ENCODE measurements at regions not wholly inside any gene's neighbourhood (a gene's known extent, or its start where the extent isn't known, plus 50 kb on each side); places are given as distances from the start of the nearest gene placed in this dataset.

- Histone ChIP-seq H3K9ac (ENCODE audit: insufficient read length) (no peak overlapping the region), H3K9me3 (ENCODE audit: low read depth, low read length) (no peaks in the 10 kb centered on the region), H3K4me3 (no peak overlapping the region), H3K27ac (no peak overlapping the region), H3K36me3 (ENCODE audit: insufficient read depth, low read length) (no peaks in the 10 kb centered on the region)
- DNase-seq (ENCODE audit: low read depth, low spot score), result no peak
- TF ChIP-seq FOXP2 (optimal IDR thresholded peaks at IDR 0.05; ENCODE audit: control extremely low read depth, extremely low read length, insufficient read depth), result no peak
- no peak for TF ChIP-seq EZH2 (IDR thresholded peaks at IDR 0.05)
- TF ChIP-seq POLR2AphosphoS5 (IDR thresholded peaks at IDR 0.05; ENCODE audit: borderline replicate concordance, low read depth, low read length), result no peak
These were observed 102.3 kb upstream of the CPEB4 start for GRCh38 chr5:173785866-173786265.

- no peak overlapping the region for H3K9ac ChIP-seq (ENCODE audit: insufficient read length)
- H3K9me3 ChIP-seq (ENCODE audit: low read depth, low read length), result no peaks in the 10 kb centered on the region
- H3K36me3 ChIP-seq (ENCODE audit: insufficient read depth, low read length), result no peaks in the 10 kb centered on the region
- no peak overlapping the region for H3K27ac ChIP-seq
- H3K4me3 ChIP-seq, result no peak overlapping the region
- TF ChIP-seq FOXP2 (optimal IDR thresholded peaks at IDR 0.05; ENCODE audit: control extremely low read depth, extremely low read length, insufficient read depth) (no peak), EZH2 (IDR thresholded peaks at IDR 0.05) (no peak), POLR2AphosphoS5 (IDR thresholded peaks at IDR 0.05; ENCODE audit: borderline replicate concordance, low read depth, low read length) (no peak)
- no peak for DNase-seq (ENCODE audit: low read depth, low spot score)
These were observed 101.6 kb upstream of the CPEB4 start for GRCh38 chr5:173786286-173787187.

- Histone ChIP-seq H3K9ac (ENCODE audit: insufficient read length) (no peak overlapping the region), H3K4me3 (no peak overlapping the region), H3K36me3 (ENCODE audit: insufficient read depth, low read length) (no peaks in the 10 kb centered on the region), H3K9me3 (ENCODE audit: low read depth, low read length) (no peaks in the 10 kb centered on the region), H3K27ac (no peak overlapping the region)
- DNase-seq (ENCODE audit: low read depth, low spot score), result no peak
- TF ChIP-seq FOXP2 (optimal IDR thresholded peaks at IDR 0.05; ENCODE audit: control extremely low read depth, extremely low read length, insufficient read depth), result no peak
- TF ChIP-seq EZH2 (IDR thresholded peaks at IDR 0.05), result no peak
- TF ChIP-seq POLR2AphosphoS5 (IDR thresholded peaks at IDR 0.05; ENCODE audit: borderline replicate concordance, low read depth, low read length), result no peak
These were observed 98.9 kb upstream of the CPEB4 start for GRCh38 chr5:173789031-173789920.

- H3K27ac ChIP-seq, result no peak overlapping the region
- TF ChIP-seq POLR2AphosphoS5 (IDR thresholded peaks at IDR 0.05; ENCODE audit: borderline replicate concordance, low read depth, low read length) (no peak), EZH2 (IDR thresholded peaks at IDR 0.05) (no peak), FOXP2 (optimal IDR thresholded peaks at IDR 0.05; ENCODE audit: control extremely low read depth, extremely low read length, insufficient read depth) (no peak)
- DNase-seq (ENCODE audit: low read depth, low spot score), result no peak
- H3K4me3 ChIP-seq, result no peak overlapping the region
- H3K9me3 ChIP-seq (ENCODE audit: low read depth, low read length), result no peaks in the 10 kb centered on the region
- H3K36me3 ChIP-seq (ENCODE audit: insufficient read depth, low read length), result no peaks in the 10 kb centered on the region
- H3K9ac ChIP-seq (ENCODE audit: insufficient read length), result no peak overlapping the region
These were observed 97.9 kb upstream of the CPEB4 start for GRCh38 chr5:173790177-173790719.

- Histone ChIP-seq H3K9ac (ENCODE audit: insufficient read length) (no peak overlapping the region), H3K4me3 (no peak overlapping the region)
- DNase-seq (ENCODE audit: low read depth, low spot score), result no peak
These were observed 97.2 kb upstream of the CPEB4 start for GRCh38 chr5:173790836-173791546.

GRCh38 chr5:173791878-173792277, 96.3 kb upstream of the CPEB4 start:
- Histone ChIP-seq H3K27ac (no peak overlapping the region), H3K9ac (ENCODE audit: insufficient read length) (no peak overlapping the region), H3K4me3 (no peak overlapping the region), H3K9me3 (ENCODE audit: low read depth, low read length) (no peaks in the 10 kb centered on the region), H3K36me3 (ENCODE audit: insufficient read depth, low read length) (no peaks in the 10 kb centered on the region)
- TF ChIP-seq FOXP2 (optimal IDR thresholded peaks at IDR 0.05; ENCODE audit: control extremely low read depth, extremely low read length, insufficient read depth), result no peak
- no peak for TF ChIP-seq EZH2 (IDR thresholded peaks at IDR 0.05)
- TF ChIP-seq POLR2AphosphoS5 (IDR thresholded peaks at IDR 0.05; ENCODE audit: borderline replicate concordance, low read depth, low read length), result no peak
- DNase-seq (ENCODE audit: low read depth, low spot score), result no peak

More at GRCh38 chr5:173790836-173791546, 97.2 kb upstream of the CPEB4 start:
- no peaks in the 10 kb centered on the region for H3K9me3 ChIP-seq (ENCODE audit: low read depth, low read length)
- no peak overlapping the region for H3K27ac ChIP-seq
- no peak for TF ChIP-seq FOXP2 (optimal IDR thresholded peaks at IDR 0.05; ENCODE audit: control extremely low read depth, extremely low read length, insufficient read depth)
- no peak for TF ChIP-seq POLR2AphosphoS5 (IDR thresholded peaks at IDR 0.05; ENCODE audit: borderline replicate concordance, low read depth, low read length)
- no peak for TF ChIP-seq EZH2 (IDR thresholded peaks at IDR 0.05)
- H3K36me3 ChIP-seq (ENCODE audit: insufficient read depth, low read length), result no peaks in the 10 kb centered on the region

- Histone ChIP-seq H3K36me3 (ENCODE audit: insufficient read depth, low read length) (no peaks in the 10 kb centered on the region), H3K9ac (ENCODE audit: insufficient read length) (no peak overlapping the region), H3K27ac (no peak overlapping the region), H3K4me3 (no peak overlapping the region), H3K9me3 (ENCODE audit: low read depth, low read length) (no peaks in the 10 kb centered on the region)
- no peak for DNase-seq (ENCODE audit: low read depth, low spot score)
- TF ChIP-seq POLR2AphosphoS5 (IDR thresholded peaks at IDR 0.05; ENCODE audit: borderline replicate concordance, low read depth, low read length), result no peak
- no peak for TF ChIP-seq FOXP2 (optimal IDR thresholded peaks at IDR 0.05; ENCODE audit: control extremely low read depth, extremely low read length, insufficient read depth)
- TF ChIP-seq EZH2 (IDR thresholded peaks at IDR 0.05), result no peak
These were observed 95.2 kb upstream of the CPEB4 start for GRCh38 chr5:173792781-173793547.

Data from SK-N-MC (cell line).